Mesendoderm (in vitro differentiated cells): ENCODE measurements at regions not wholly inside any gene's neighbourhood (a gene's known extent, or its start where the extent isn't known, plus 50 kb on each side); places are given as distances from the start of the nearest gene placed in this dataset.

Experiments used
- DNase-seq: peaks from one replicate; pipeline ENCODE4 v3.0.0; 2013
- H2AK5ac ChIP-seq: 2 replicates; pipeline ENCODE4 v1.6.1; 2013; ENCODE audit warnings: low read length, inconsistent platforms
- H2BK120ac ChIP-seq: 2 replicates; pipeline ENCODE4 v1.6.1; 2013; ENCODE audit warnings: low read depth, mild to moderate bottlenecking, low read length, moderate library complexity, mixed read lengths
- H2BK15ac ChIP-seq: replicated peaks from 2 replicates; pipeline ENCODE4 v1.6.1; 2013; ENCODE audit warnings: low read depth, mild to moderate bottlenecking, moderate library complexity
- H2BK5ac ChIP-seq: 2 replicates; pipeline ENCODE4 v1.6.1; 2013; ENCODE audit warnings: low read length, inconsistent platforms
- H3K18ac ChIP-seq: 2 replicates; pipeline ENCODE4 v1.6.1; 2013; ENCODE audit warnings: mild to moderate bottlenecking, low read length, mixed read lengths
- H3K23ac ChIP-seq: one replicate; pipeline ENCODE4 v1.6.1; 2013; ENCODE audit warnings: low read length
- H3K27ac ChIP-seq: 2 replicates; pipeline ENCODE4 v1.5.1; 2013; ENCODE audit warnings: low read depth, mild to moderate bottlenecking, inconsistent platforms, low read length, moderate library complexity
- H3K27me3 ChIP-seq: 2 replicates; pipeline ENCODE4 v1.6.1; 2013; ENCODE audit warnings: low read length, control low read depth, mild to moderate bottlenecking, inconsistent platforms; ENCODE audit not compliant: insufficient read depth, poor library complexity
- H3K36me3 ChIP-seq: 2 replicates; pipeline ENCODE4 v1.6.1; 2013; ENCODE audit warnings: low read length, inconsistent platforms; ENCODE audit not compliant: control insufficient read depth, insufficient read depth
- H3K4ac ChIP-seq: one replicate; pipeline ENCODE4 v1.6.1; 2013; ENCODE audit warnings: low read depth, mild to moderate bottlenecking, low read length, moderate library complexity
- H3K4me1 ChIP-seq: 2 replicates; pipeline ENCODE4 v1.6.1; 2013; ENCODE audit warnings: low read depth, low read length, inconsistent platforms; ENCODE audit not compliant: control insufficient read depth
- H3K4me2 ChIP-seq: 2 replicates; pipeline ENCODE4 v1.6.1; 2013; ENCODE audit warnings: low read length
- H3K4me3 ChIP-seq: 2 replicates; pipeline ENCODE4 v1.5.1; 2013; ENCODE audit warnings: mild to moderate bottlenecking, low read length
- H3K56ac ChIP-seq: one replicate; pipeline ENCODE4 v1.6.1; 2013; ENCODE audit warnings: low read length
- H3K79me1 ChIP-seq: 2 replicates; pipeline ENCODE4 v1.6.1; 2013; ENCODE audit warnings: low read length, inconsistent platforms
- H3K79me2 ChIP-seq: 2 replicates; pipeline ENCODE4 v1.6.1; 2013; ENCODE audit warnings: mild to moderate bottlenecking, low read length; ENCODE audit not compliant: control insufficient read depth, insufficient read depth
- H3K9ac ChIP-seq: 2 replicates; pipeline ENCODE4 v1.6.1; 2013; ENCODE audit warnings: low read length, inconsistent platforms
- H4K5ac ChIP-seq: one replicate; pipeline ENCODE4 v1.6.1; 2013; ENCODE audit warnings: low read length
- H4K8ac ChIP-seq: one replicate; pipeline ENCODE4 v1.6.1; 2013; ENCODE audit warnings: low read depth, mild to moderate bottlenecking, control low read depth, low read length, moderate library complexity
- WGBS: extraction: QIAGEN DNeasy Blood & Tissue Kit; methylation state at CpG from one replicate; pipeline ENCODE4 v1.1.7; 2013; ENCODE audit warnings: low lambda C conversion rate, missing lambda C conversion rate; ENCODE audit not compliant: insufficient coverage; ENCODE audit errors: extremely low coverage; 5-methylcytosine and 5-hydroxymethylcytosine counted together

GRCh38 chr13:108375034-108375433, 105.5 kb downstream of the TNFSF13B start:
- H2BK120ac ChIP-seq = no peak overlapping the region
- no peak overlapping the region for H3K4me2 ChIP-seq
- H3K79me2 ChIP-seq = no peaks in the 10 kb centered on the region
- no peak overlapping the region for H4K8ac ChIP-seq
- H3K4me1 ChIP-seq = no peaks in the 10 kb centered on the region
- no peak overlapping the region for H3K56ac ChIP-seq
- H3K18ac ChIP-seq = no peak overlapping the region
- H2BK15ac ChIP-seq = no peak overlapping the region
- DNase-seq = no peak
- H3K9ac ChIP-seq = no peak overlapping the region
- no peak overlapping the region for H2AK5ac ChIP-seq
- H4K5ac ChIP-seq = no peak overlapping the region
- H3K4ac ChIP-seq = no peak overlapping the region
- no peak overlapping the region for H3K27ac ChIP-seq
- H2BK5ac ChIP-seq = no peak overlapping the region
- no peaks in the 10 kb centered on the region for H3K79me1 ChIP-seq
- no peaks in the 10 kb centered on the region for H3K36me3 ChIP-seq
- H3K4me3 ChIP-seq = no peak overlapping the region
- H3K23ac ChIP-seq = no peak overlapping the region
- no peaks in the 10 kb centered on the region for H3K27me3 ChIP-seq
- no CpG with 5 or more reads among the region's 2 CpGs for WGBS

- no peak overlapping the region for H2AK5ac ChIP-seq
- WGBS = no CpG with 5 or more reads among the region's 2 CpGs
These were observed 106.3 kb downstream of the TNFSF13B start for GRCh38 chr13:108375772-108376171.

GRCh38 chr13:108376308-108376707, 106.8 kb downstream of the TNFSF13B start:
- H2AK5ac ChIP-seq = no peak overlapping the region
- no peak overlapping the region for H3K9ac ChIP-seq
- H3K36me3 ChIP-seq = no peaks in the 10 kb centered on the region
- H3K4me3 ChIP-seq = no peak overlapping the region
- no peak overlapping the region for H2BK5ac ChIP-seq
- H3K27ac ChIP-seq = no peak overlapping the region
- no peak overlapping the region for H4K5ac ChIP-seq
- H3K4me1 ChIP-seq = no peaks in the 10 kb centered on the region
- H2BK120ac ChIP-seq = no peak overlapping the region
- H3K23ac ChIP-seq = no peak overlapping the region
- H3K79me2 ChIP-seq = no peaks in the 10 kb centered on the region
- no peaks in the 10 kb centered on the region for H3K27me3 ChIP-seq
- no peaks in the 10 kb centered on the region for H3K79me1 ChIP-seq
- H3K56ac ChIP-seq = no peak overlapping the region
- no peak for DNase-seq
- H3K18ac ChIP-seq = no peak overlapping the region
- no CpG with 5 or more reads among the region's 2 CpGs for WGBS
- H2BK15ac ChIP-seq = no peak overlapping the region
- no peak overlapping the region for H3K4ac ChIP-seq
- H3K4me2 ChIP-seq = no peak overlapping the region
- no peak overlapping the region for H4K8ac ChIP-seq

More at GRCh38 chr13:108375772-108376171, 106.3 kb downstream of the TNFSF13B start:
- Histone ChIP-seq H3K27me3 (no peaks in the 10 kb centered on the region), H2BK120ac (no peak overlapping the region), H3K4me3 (no peak overlapping the region), H3K4me1 (no peaks in the 10 kb centered on the region), H3K9ac (no peak overlapping the region), H3K79me2 (no peaks in the 10 kb centered on the region), H3K27ac (no peak overlapping the region), H3K18ac (no peak overlapping the region), H3K56ac (no peak overlapping the region), H3K23ac (no peak overlapping the region), H3K4me2 (no peak overlapping the region), H3K36me3 (no peaks in the 10 kb centered on the region), H3K4ac (no peak overlapping the region), H3K79me1 (no peaks in the 10 kb centered on the region), H4K8ac (no peak overlapping the region), H2BK5ac (no peak overlapping the region), H4K5ac (no peak overlapping the region), H2BK15ac (no peak overlapping the region)
- DNase-seq = no peak

- Histone ChIP-seq H3K4me3 (no peak overlapping the region), H2BK15ac (no peak overlapping the region), H3K27ac (no peak overlapping the region), H4K8ac (no peak overlapping the region), H3K56ac (no peak overlapping the region), H3K4ac (no peak overlapping the region), H3K9ac (no peak overlapping the region), H4K5ac (no peak overlapping the region), H3K4me2 (no peak overlapping the region), H3K4me1 (no peaks in the 10 kb centered on the region), H3K27me3 (no peaks in the 10 kb centered on the region), H3K79me1 (no peaks in the 10 kb centered on the region), H2AK5ac (no peak overlapping the region), H2BK5ac (no peak overlapping the region), H3K23ac (no peak overlapping the region), H3K18ac (no peak overlapping the region), H3K36me3 (no peaks in the 10 kb centered on the region), H2BK120ac (no peak overlapping the region), H3K79me2 (no peaks in the 10 kb centered on the region)
- no CpG with 5 or more reads among the region's 6 CpGs for WGBS
- no peak for DNase-seq
These were observed 108.2 kb downstream of the TNFSF13B start for GRCh38 chr13:108377646-108378206.

GRCh38 chr13:108383667-108384066, 114.1 kb downstream of the TNFSF13B start:
- Histone ChIP-seq H4K5ac (no peak overlapping the region), H3K27ac (no peak overlapping the region), H3K36me3 (no peaks in the 10 kb centered on the region), H3K4me1 (no peaks in the 10 kb centered on the region), H4K8ac (no peak overlapping the region), H3K4ac (no peak overlapping the region), H2AK5ac (no peak overlapping the region), H3K79me2 (no peaks in the 10 kb centered on the region), H3K27me3 (no peaks in the 10 kb centered on the region), H3K9ac (no peak overlapping the region), H2BK5ac (no peak overlapping the region), H2BK120ac (no peak overlapping the region), H3K23ac (no peak overlapping the region), H3K79me1 (no peaks in the 10 kb centered on the region), H3K4me2 (no peak overlapping the region), H3K18ac (no peak overlapping the region), H3K56ac (no peak overlapping the region), H2BK15ac (no peak overlapping the region), H3K4me3 (no peak overlapping the region)
- no peak for DNase-seq
- WGBS = no CpG with 5 or more reads among the region's 3 CpGs

- no peaks in the 10 kb centered on the region for H3K27me3 ChIP-seq
- no peak overlapping the region for H3K18ac ChIP-seq
- no peak overlapping the region for H3K23ac ChIP-seq
- no peak overlapping the region for H2BK5ac ChIP-seq
- H2BK120ac ChIP-seq = no peak overlapping the region
- H3K36me3 ChIP-seq = no peaks in the 10 kb centered on the region
- H2BK15ac ChIP-seq = no peak overlapping the region
- no peaks in the 10 kb centered on the region for H3K79me1 ChIP-seq
- H3K27ac ChIP-seq = no peak overlapping the region
- no peak overlapping the region for H4K5ac ChIP-seq
- H2AK5ac ChIP-seq = no peak overlapping the region
- no peak for DNase-seq
- no peaks in the 10 kb centered on the region for H3K79me2 ChIP-seq
- no peak overlapping the region for H3K56ac ChIP-seq
- no peak overlapping the region for H3K4me2 ChIP-seq
- H3K4me3 ChIP-seq = no peak overlapping the region
- no CpG with 5 or more reads among the region's 3 CpGs for WGBS
- H3K4ac ChIP-seq = no peak overlapping the region
- H4K8ac ChIP-seq = no peak overlapping the region
- no peak overlapping the region for H3K9ac ChIP-seq
- H3K4me1 ChIP-seq = no peaks in the 10 kb centered on the region
These were observed 117.6 kb downstream of the TNFSF13B start for GRCh38 chr13:108387156-108387555.
